ENCODE measurements at regions not wholly inside any gene's neighbourhood (a gene's known extent, or its start where the extent isn't known, plus 50 kb on each side); places are given as distances from the start of the nearest gene placed in this dataset.

DNA sequence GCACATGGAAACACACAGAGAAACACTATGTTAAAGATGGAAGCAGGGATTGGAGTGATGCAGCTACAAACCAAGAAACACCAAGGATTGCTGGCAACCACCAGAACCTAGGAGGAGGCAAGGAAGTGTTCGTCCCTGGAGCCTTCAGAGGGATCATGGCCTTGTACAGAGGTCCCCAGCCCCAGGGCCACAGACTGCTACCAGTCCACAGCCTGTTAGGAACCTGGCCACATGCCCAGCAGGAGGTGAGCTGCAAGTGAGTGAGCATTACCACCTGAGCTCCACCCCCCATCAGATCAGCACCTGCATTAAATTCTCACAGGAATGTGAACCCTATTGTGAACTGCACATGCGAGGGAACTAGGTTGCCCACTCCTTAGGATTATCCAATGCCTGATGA, 505.7 kb upstream of the MDFIC2 start:
- TF ChIP-seq POLR2AphosphoS5 (IDR thresholded peaks at IDR 0.05): no peak
- no peak for TF ChIP-seq CTCF (IDR thresholded peaks at IDR 0.05)
